ENCODE measurements at regions not wholly inside any gene's neighbourhood (a gene's known extent, or its start where the extent isn't known, plus 50 kb on each side); places are given as distances from the start of the nearest gene placed in this dataset.

DNA sequence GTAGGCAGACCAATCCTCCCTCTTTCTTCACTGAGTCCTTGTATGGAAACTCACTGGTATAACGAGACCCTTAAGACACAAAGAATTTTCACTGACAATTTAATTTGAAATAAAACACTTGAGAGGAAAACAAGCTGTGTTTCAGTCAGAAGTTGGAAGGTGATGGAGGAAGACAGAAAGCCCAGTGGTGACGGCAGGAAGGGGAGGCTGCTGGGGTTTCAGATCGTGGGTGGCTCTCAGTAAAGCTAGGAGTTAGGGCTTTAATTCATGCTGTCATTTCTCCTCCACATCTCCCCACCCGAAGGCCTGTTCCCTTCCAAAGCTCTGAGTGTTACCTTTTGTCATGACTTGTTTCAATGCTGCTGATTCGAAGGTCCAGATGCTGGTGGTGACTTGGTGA, 605.2 kb upstream of the DPP6 start:
- no peak for TF ChIP-seq SP1 (IDR thresholded peaks at IDR 0.05)
- TF ChIP-seq CTCF (IDR thresholded peaks at IDR 0.05; ENCODE audit: low read depth, low read length, missing input control): no peak
- TF ChIP-seq RAD21 (IDR thresholded peaks at IDR 0.05): no peak
- TF ChIP-seq MAX (IDR thresholded peaks at IDR 0.05): no peak
- TF ChIP-seq EGR1 (IDR thresholded peaks at IDR 0.05; ENCODE audit: low read depth in 2 of 2): no peak
- TF ChIP-seq TAF1 (conservative IDR thresholded peaks at IDR 0.05): no peak
- TF ChIP-seq JUND (IDR thresholded peaks at IDR 0.05): no peak
- TF ChIP-seq, protein P1, sequence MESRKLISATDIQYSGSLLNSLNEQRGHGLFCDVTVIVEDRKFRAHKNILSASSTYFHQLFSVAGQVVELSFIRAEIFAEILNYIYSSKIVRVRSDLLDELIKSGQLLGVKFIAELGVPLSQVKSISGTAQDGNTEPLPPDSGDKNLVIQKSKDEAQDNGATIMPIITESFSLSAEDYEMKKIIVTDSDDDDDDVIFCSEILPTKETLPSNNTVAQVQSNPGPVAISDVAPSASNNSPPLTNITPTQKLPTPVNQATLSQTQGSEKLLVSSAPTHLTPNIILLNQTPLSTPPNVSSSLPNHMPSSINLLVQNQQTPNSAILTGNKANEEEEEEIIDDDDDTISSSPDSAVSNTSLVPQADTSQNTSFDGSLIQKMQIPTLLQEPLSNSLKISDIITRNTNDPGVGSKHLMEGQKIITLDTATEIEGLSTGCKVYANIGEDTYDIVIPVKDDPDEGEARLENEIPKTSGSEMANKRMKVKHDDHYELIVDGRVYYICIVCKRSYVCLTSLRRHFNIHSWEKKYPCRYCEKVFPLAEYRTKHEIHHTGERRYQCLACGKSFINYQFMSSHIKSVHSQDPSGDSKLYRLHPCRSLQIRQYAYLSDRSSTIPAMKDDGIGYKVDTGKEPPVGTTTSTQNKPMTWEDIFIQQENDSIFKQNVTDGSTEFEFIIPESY (IDR thresholded peaks at IDR 0.05): no peak
- TF ChIP-seq GABPA (IDR thresholded peaks at IDR 0.05 in 1 of 2, conservative IDR thresholded peaks at IDR 0.05 in 1 of 2): no peak
- no peak for TF ChIP-seq RXRA (IDR thresholded peaks at IDR 0.05)
- no peak for TF ChIP-seq ATF3 (IDR thresholded peaks at IDR 0.05)

All from liver (tissue), 3 donors.